ENCODE measurements at regions not wholly inside any gene's neighbourhood (a gene's known extent, or its start where the extent isn't known, plus 50 kb on each side); places are given as distances from the start of the nearest gene placed in this dataset.

DNA sequence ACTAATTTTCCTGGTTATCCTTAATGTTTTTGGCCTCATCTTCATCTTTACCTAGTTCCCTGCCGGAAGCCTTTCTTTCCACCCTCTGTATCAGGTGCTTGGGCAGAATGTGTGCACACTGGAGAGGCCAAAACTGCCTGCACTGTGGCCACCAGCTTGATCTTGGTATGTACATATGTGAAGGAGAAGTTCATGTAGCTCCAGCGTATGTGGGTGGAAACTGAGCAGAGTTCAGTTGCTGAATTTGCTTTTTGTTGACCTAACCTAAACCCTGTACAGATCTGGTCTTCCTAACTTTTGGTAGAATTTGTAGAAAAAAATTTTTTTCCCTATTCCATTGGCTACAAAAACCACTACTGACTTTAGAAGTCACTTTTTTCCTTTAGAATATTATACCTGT is 65.9 kb upstream of the IGSF10 start:
- TF ChIP-seq POLR2AphosphoS5 (IDR thresholded peaks at IDR 0.05) (no peak), POLR2A (IDR thresholded peaks at IDR 0.05) (no peak)

Measured in prostate gland (tissue), 1 donor.